ENCODE measurements at regions not wholly inside any gene's neighbourhood (a gene's known extent, or its start where the extent isn't known, plus 50 kb on each side); places are given as distances from the start of the nearest gene placed in this dataset.
"Not testable (repeated sequence)": the region's sequence is repeated elsewhere in the genome, so short reads cannot be mapped to it uniquely, and the experiment has no call there.

DNA sequence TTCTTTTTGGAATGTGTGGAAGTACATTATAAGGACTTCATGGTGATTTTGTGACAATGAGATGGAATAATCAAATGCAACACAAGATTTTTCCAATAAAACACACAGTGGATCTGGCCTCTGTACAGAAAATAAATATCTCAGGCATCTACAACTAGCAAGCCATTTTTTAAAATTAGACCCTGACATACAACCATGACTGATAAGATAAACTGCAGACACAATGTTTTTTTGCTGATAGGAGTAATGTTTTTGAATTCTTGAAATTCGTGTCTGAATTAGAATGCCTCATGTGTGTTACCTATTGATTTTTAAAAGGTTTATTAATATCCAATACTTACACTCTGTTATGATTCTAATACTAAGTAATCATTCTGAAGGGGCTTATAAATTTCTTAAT lies 328.1 kb downstream of the HGF start:
- no peaks in the 10 kb centered on the region for H3K36me3 ChIP-seq (ENCODE audit: control insufficient read depth, insufficient read depth, low read length)
- H3K27ac ChIP-seq (ENCODE audit: low read length), result no peak overlapping the region
- no peaks in the 10 kb centered on the region for H3K4me1 ChIP-seq (ENCODE audit: control insufficient read depth, insufficient read depth, low read length)
- DNase-seq, result no peak
- no CpG with 5 or more reads among the region's 1 CpG for WGBS (ENCODE audit: insufficient coverage, low lambda C conversion rate)
- peaks cover 6% of the 10 kb centered on the region for H3K9me3 ChIP-seq (ENCODE audit: control insufficient read depth, low read depth, low read length)
- no peaks in the 10 kb centered on the region for H3K27me3 ChIP-seq (ENCODE audit: control insufficient read depth, insufficient read depth, low read length)
- H3K4me3 ChIP-seq (ENCODE audit: low read length), result no peak overlapping the region

GRCh38 chr7:81439591-81439990 lies 330.3 kb downstream of the HGF start:
- H3K4me3 ChIP-seq (ENCODE audit: low read length), result no peak overlapping the region
- H3K4me1 ChIP-seq (ENCODE audit: control insufficient read depth, insufficient read depth, low read length), result no peaks in the 10 kb centered on the region
- peaks cover 6% of the 10 kb centered on the region for H3K9me3 ChIP-seq (ENCODE audit: control insufficient read depth, low read depth, low read length)
- WGBS (ENCODE audit: insufficient coverage, low lambda C conversion rate), result 63% methylated on average over 1 of the region's 1 CpG
- H3K27ac ChIP-seq (ENCODE audit: low read length), result no peak overlapping the region
- H3K27me3 ChIP-seq (ENCODE audit: control insufficient read depth, insufficient read depth, low read length), result no peaks in the 10 kb centered on the region
- no peak for DNase-seq
- H3K36me3 ChIP-seq (ENCODE audit: control insufficient read depth, insufficient read depth, low read length), result no peaks in the 10 kb centered on the region

GRCh38 chr7:81437160-81437559 lies 332.7 kb downstream of the HGF start:
- H3K4me3 ChIP-seq (ENCODE audit: low read length); H3K9me3 ChIP-seq (ENCODE audit: control insufficient read depth, low read depth, low read length); H3K27me3 ChIP-seq (ENCODE audit: control insufficient read depth, insufficient read depth, low read length); H3K27ac ChIP-seq (ENCODE audit: low read length); H3K36me3 ChIP-seq (ENCODE audit: control insufficient read depth, insufficient read depth, low read length); DNase-seq; H3K4me1 ChIP-seq (ENCODE audit: control insufficient read depth, insufficient read depth, low read length): not testable (repeated sequence)
- no CpG with 5 or more reads among the region's 29 CpGs for WGBS (ENCODE audit: insufficient coverage, low lambda C conversion rate)

- Histone ChIP-seq H3K36me3 (ENCODE audit: control insufficient read depth, insufficient read depth, low read length) (no peaks in the 10 kb centered on the region), H3K27me3 (ENCODE audit: control insufficient read depth, insufficient read depth, low read length) (no peaks in the 10 kb centered on the region), H3K4me3 (ENCODE audit: low read length) (no peak overlapping the region), H3K27ac (ENCODE audit: low read length) (no peak overlapping the region), H3K9me3 (ENCODE audit: control insufficient read depth, low read depth, low read length) (peaks cover 6% of the 10 kb centered on the region), H3K4me1 (ENCODE audit: control insufficient read depth, insufficient read depth, low read length) (no peaks in the 10 kb centered on the region)
- no peak for DNase-seq
- WGBS (ENCODE audit: insufficient coverage, low lambda C conversion rate), result 100% methylated on average over 1 of the region's 3 CpGs
Observed at GRCh38 chr7:81433692-81434331, 336.0 kb downstream of the HGF start.

DNA sequence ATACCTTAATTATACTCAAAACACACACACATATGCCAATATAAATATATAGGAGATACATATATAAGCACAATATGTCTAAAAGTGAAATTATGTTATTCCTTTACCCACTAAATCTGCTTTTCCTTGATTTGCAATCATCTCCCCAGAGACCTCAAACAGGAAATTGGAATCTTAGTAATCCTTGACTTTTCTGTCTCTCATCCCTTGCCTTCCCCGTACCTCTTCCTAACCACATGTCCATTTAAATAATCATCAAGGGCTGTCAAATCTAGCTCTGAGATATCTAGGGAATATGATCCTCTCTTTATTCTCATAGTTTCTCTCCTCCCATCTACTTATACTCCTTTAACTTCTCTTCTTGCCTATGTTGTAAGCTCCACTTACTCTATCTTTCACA lies 336.6 kb downstream of the HGF start:
- 89% methylated on average over 1 of the region's 1 CpG for WGBS (ENCODE audit: insufficient coverage, low lambda C conversion rate)
- Histone ChIP-seq H3K9me3 (ENCODE audit: control insufficient read depth, low read depth, low read length) (peaks cover 6% of the 10 kb centered on the region), H3K36me3 (ENCODE audit: control insufficient read depth, insufficient read depth, low read length) (no peaks in the 10 kb centered on the region), H3K27me3 (ENCODE audit: control insufficient read depth, insufficient read depth, low read length) (no peaks in the 10 kb centered on the region), H3K27ac (ENCODE audit: low read length) (no peak overlapping the region), H3K4me1 (ENCODE audit: control insufficient read depth, insufficient read depth, low read length) (no peaks in the 10 kb centered on the region), H3K4me3 (ENCODE audit: low read length) (no peak overlapping the region)
- DNase-seq, result no peak

DNA sequence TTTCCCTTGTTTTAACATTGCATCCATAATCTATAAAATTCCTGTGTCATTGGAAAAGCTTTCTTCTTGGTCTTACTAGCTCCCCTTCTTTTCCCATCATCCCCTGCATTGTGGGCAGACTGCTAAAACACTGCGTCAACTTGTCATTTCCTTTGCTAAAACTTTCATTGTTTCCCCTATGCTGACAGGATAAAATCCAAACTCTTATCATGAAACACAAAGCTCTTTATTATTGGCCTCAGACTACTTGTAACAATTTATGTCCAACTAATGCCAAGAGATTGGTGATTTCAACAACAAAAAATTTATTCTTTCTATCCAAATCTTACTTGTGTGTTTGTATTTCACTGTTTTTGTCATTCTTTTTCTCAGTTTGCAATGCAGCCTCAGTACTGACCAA lies 339.1 kb downstream of the HGF start:
- Histone ChIP-seq H3K36me3 (ENCODE audit: control insufficient read depth, insufficient read depth, low read length) (no peaks in the 10 kb centered on the region), H3K4me3 (ENCODE audit: low read length) (no peak overlapping the region), H3K27ac (ENCODE audit: low read length) (no peak overlapping the region), H3K4me1 (ENCODE audit: control insufficient read depth, insufficient read depth, low read length) (no peaks in the 10 kb centered on the region), H3K9me3 (ENCODE audit: control insufficient read depth, low read depth, low read length) (no peaks in the 10 kb centered on the region), H3K27me3 (ENCODE audit: control insufficient read depth, insufficient read depth, low read length) (no peaks in the 10 kb centered on the region)
- no peak for DNase-seq
- WGBS (ENCODE audit: insufficient coverage, low lambda C conversion rate), result no CpG with 5 or more reads among the region's 1 CpG

GRCh38 chr7:81430150-81430549 lies 339.7 kb downstream of the HGF start:
- DNase-seq, result no peak
- H3K36me3 ChIP-seq (ENCODE audit: control insufficient read depth, insufficient read depth, low read length), result no peaks in the 10 kb centered on the region
- 100% methylated on average over 2 of the region's 6 CpGs for WGBS (ENCODE audit: insufficient coverage, low lambda C conversion rate)
- no peaks in the 10 kb centered on the region for H3K4me1 ChIP-seq (ENCODE audit: control insufficient read depth, insufficient read depth, low read length)
- no peak overlapping the region for H3K4me3 ChIP-seq (ENCODE audit: low read length)
- no peaks in the 10 kb centered on the region for H3K27me3 ChIP-seq (ENCODE audit: control insufficient read depth, insufficient read depth, low read length)
- no peaks in the 10 kb centered on the region for H3K9me3 ChIP-seq (ENCODE audit: control insufficient read depth, low read depth, low read length)
- no peak overlapping the region for H3K27ac ChIP-seq (ENCODE audit: low read length)

DNA sequence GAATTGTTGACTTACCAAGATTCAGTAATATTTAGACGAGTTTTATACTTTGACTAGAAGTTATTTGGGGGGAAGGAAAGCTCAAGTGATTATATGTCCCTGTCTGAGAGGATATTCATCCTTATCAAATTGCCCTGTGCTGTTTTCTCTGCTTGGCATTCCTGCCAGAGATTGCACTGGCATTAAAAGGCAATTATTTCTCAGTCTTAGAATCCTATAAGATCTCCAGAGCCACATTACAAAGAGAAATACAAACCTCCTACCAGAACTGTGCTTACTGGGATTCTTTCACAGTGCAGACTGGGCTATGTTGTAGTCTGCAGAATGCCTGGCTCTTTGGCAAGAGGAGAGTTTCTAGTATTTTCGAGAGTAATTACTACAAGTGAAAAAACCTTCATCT lies 342.4 kb downstream of the HGF start:
- H3K27ac ChIP-seq (ENCODE audit: low read length), result no peak overlapping the region
- H3K27me3 ChIP-seq (ENCODE audit: control insufficient read depth, insufficient read depth, low read length), result no peaks in the 10 kb centered on the region
- no peak overlapping the region for H3K4me3 ChIP-seq (ENCODE audit: low read length)
- no CpG with 5 or more reads among the region's 2 CpGs for WGBS (ENCODE audit: insufficient coverage, low lambda C conversion rate)
- DNase-seq, result no peak
- H3K36me3 ChIP-seq (ENCODE audit: control insufficient read depth, insufficient read depth, low read length), result no peaks in the 10 kb centered on the region
- no peaks in the 10 kb centered on the region for H3K9me3 ChIP-seq (ENCODE audit: control insufficient read depth, low read depth, low read length)
- no peaks in the 10 kb centered on the region for H3K4me1 ChIP-seq (ENCODE audit: control insufficient read depth, insufficient read depth, low read length)

DNA sequence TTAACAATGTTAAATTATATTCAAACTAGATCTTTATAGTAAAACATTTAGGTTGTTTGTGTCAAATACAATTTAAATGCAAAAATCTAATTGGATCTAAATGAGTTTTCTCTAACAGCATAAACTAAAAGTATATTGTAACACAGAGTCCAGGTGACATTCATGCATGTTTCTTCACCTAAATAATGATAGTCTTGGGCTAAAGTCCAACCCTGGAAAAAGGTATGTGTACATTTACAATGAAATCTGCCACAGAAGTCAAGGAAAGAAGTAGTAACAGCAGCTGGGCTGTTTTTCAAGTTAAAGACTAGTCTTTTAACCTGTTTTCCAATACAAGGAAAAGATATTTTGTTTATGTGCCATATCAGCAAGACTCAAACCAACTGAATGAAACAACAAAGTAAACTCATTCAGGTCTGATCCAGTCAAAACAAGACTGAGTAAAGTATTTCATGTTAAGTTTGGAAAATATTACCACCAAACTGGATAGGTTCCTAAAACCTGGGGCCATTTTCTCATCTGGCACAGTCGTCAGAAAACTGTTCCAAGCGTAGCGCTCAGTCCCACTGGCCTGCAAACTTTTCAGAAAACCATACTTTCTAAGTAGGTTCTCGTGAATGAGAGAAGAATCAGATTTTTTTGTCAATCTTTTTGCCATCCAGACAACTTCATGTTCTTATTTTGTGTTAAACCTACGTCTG lies 349.2 kb downstream of the HGF start:
- peak; percentile 60 to 85 for DNase-seq
- 90% methylated on average over 5 of the region's 5 CpGs for WGBS (ENCODE audit: insufficient coverage, low lambda C conversion rate)
- H3K27me3 ChIP-seq (ENCODE audit: control insufficient read depth, insufficient read depth, low read length), result no peaks in the 10 kb centered on the region
- peak overlapping the region; percentile 80 for H3K27ac ChIP-seq (ENCODE audit: low read length)
- H3K9me3 ChIP-seq (ENCODE audit: control insufficient read depth, low read depth, low read length), result no peaks in the 10 kb centered on the region
- H3K4me1 ChIP-seq (ENCODE audit: control insufficient read depth, insufficient read depth, low read length), result peaks cover 8% of the 10 kb centered on the region
- H3K36me3 ChIP-seq (ENCODE audit: control insufficient read depth, insufficient read depth, low read length), result no peaks in the 10 kb centered on the region
- H3K4me3 ChIP-seq (ENCODE audit: low read length), result no peak overlapping the region

DNA sequence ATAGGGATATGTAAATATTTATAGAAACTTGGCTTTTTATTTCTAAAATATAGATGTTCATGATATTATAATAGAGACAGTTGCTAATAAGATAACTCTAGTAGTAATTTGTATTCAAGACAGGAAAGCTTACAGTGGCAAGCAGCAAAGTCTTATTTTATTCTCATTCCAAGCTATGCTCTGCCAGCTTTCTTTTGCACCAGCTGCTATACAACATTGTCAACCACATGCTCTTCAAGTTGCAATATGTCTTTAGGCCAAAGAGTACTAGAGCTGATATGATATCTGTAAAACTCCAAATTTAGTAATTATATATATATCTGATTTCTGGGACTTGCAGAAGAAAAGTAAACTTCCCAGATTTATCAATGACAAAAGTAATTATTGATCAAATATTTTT lies 350.1 kb downstream of the HGF start:
- H3K4me1 ChIP-seq (ENCODE audit: control insufficient read depth, insufficient read depth, low read length), result peaks cover 8% of the 10 kb centered on the region
- no peaks in the 10 kb centered on the region for H3K9me3 ChIP-seq (ENCODE audit: control insufficient read depth, low read depth, low read length)
- H3K36me3 ChIP-seq (ENCODE audit: control insufficient read depth, insufficient read depth, low read length), result no peaks in the 10 kb centered on the region
- peak overlapping the region; percentile 80 for H3K27ac ChIP-seq (ENCODE audit: low read length)
- no peak overlapping the region for H3K4me3 ChIP-seq (ENCODE audit: low read length)
- DNase-seq, result no peak
- H3K27me3 ChIP-seq (ENCODE audit: control insufficient read depth, insufficient read depth, low read length), result no peaks in the 10 kb centered on the region

GRCh38 chr7:81416659-81417058 lies 353.2 kb downstream of the HGF start:
- H3K4me1 ChIP-seq (ENCODE audit: control insufficient read depth, insufficient read depth, low read length), result peaks cover 8% of the 10 kb centered on the region
- no peak overlapping the region for H3K4me3 ChIP-seq (ENCODE audit: low read length)
- H3K27me3 ChIP-seq (ENCODE audit: control insufficient read depth, insufficient read depth, low read length), result no peaks in the 10 kb centered on the region
- no peaks in the 10 kb centered on the region for H3K9me3 ChIP-seq (ENCODE audit: control insufficient read depth, low read depth, low read length)
- 100% methylated on average over 1 of the region's 1 CpG for WGBS (ENCODE audit: insufficient coverage, low lambda C conversion rate)
- DNase-seq, result no peak
- H3K36me3 ChIP-seq (ENCODE audit: control insufficient read depth, insufficient read depth, low read length), result no peaks in the 10 kb centered on the region
- no peak overlapping the region for H3K27ac ChIP-seq (ENCODE audit: low read length)
